Activated T-helper 1 cell treated with anti-CD3 and anti-CD28 coated beads, Interleukin-12 subunit alpha, Interleukin-12 subunit beta, Interleukin-2, Interleukin-4 antibody, amounts not matched to agents 30 ng/mL and 10 ng/mL and 1 ng/mL, durations not matched to agents 14 hours and 24 hours and 36 hours (primary cell): ENCODE measurements at regions not wholly inside any gene's neighbourhood (a gene's known extent, or its start where the extent isn't known, plus 50 kb on each side); places are given as distances from the start of the nearest gene placed in this dataset.

ENCODE experiments used
- DNase-seq: peaks from one replicate; pipeline ENCODE4 v3.0.0; 2021; ENCODE audit warnings: low spot score
- H3K27ac Mint-ChIP-seq: one replicate; pipeline ENCODE4 v1.8.0; 2021; ENCODE audit warnings: mild to moderate bottlenecking, mixed read lengths
- H3K27me3 Mint-ChIP-seq: one replicate; pipeline ENCODE4 v1.8.0; 2022; ENCODE audit warnings: mild to moderate bottlenecking, moderate library complexity, mixed read lengths; ENCODE audit not compliant: insufficient read depth
- H3K36me3 Mint-ChIP-seq: one replicate; pipeline ENCODE4 v1.8.0; 2021; ENCODE audit warnings: low read depth, mixed read lengths
- H3K4me1 Mint-ChIP-seq: one replicate; pipeline ENCODE4 v1.8.0; 2021; ENCODE audit warnings: low read depth, mixed read lengths
- H3K4me3 Mint-ChIP-seq: one replicate; pipeline ENCODE4 v1.8.0; 2021; ENCODE audit warnings: mild to moderate bottlenecking, moderate library complexity, mixed read lengths
- H3K9me3 Mint-ChIP-seq: one replicate; pipeline ENCODE4 v1.8.0; 2021; ENCODE audit warnings: mixed read lengths
- intact Hi-C: fragments of 100-400 bp; cut with micrococcal nuclease; formaldehyde crosslinking; loops from one replicate; pipeline ENCODE4 v1.15.1; 2024

- Mint-ChIP-seq H3K4me1 (no peaks in the 10 kb centered on the region), H3K27ac (no peak overlapping the region), H3K36me3 (no peaks in the 10 kb centered on the region), H3K27me3 (peaks cover 2% of the 10 kb centered on the region), H3K9me3 (peaks cover 10% of the 10 kb centered on the region), H3K4me3 (no peak overlapping the region)
- DNase-seq = no peak
- intact Hi-C loops = no loop called here
Observed at GRCh38 chr2:238744951-238745350, 102.9 kb upstream of the TWIST2 start.

GRCh38 chr2:238745997-238746396, 101.9 kb upstream of the TWIST2 start:
- no peaks in the 10 kb centered on the region for H3K4me1 Mint-ChIP-seq
- no peak overlapping the region for H3K27ac Mint-ChIP-seq
- H3K9me3 Mint-ChIP-seq = peaks cover 10% of the 10 kb centered on the region
- H3K36me3 Mint-ChIP-seq = no peaks in the 10 kb centered on the region
- DNase-seq = no peak
- H3K27me3 Mint-ChIP-seq = peaks cover 2% of the 10 kb centered on the region
- intact Hi-C loops = no loop called here
- no peak overlapping the region for H3K4me3 Mint-ChIP-seq

- Mint-ChIP-seq H3K4me3 (no peak overlapping the region), H3K27me3 (peaks cover 2% of the 10 kb centered on the region), H3K4me1 (no peaks in the 10 kb centered on the region), H3K36me3 (no peaks in the 10 kb centered on the region), H3K27ac (no peak overlapping the region), H3K9me3 (peaks cover 10% of the 10 kb centered on the region)
- no peak for DNase-seq
- intact Hi-C loops = no loop called here
Observed at GRCh38 chr2:238747114-238747513, 100.8 kb upstream of the TWIST2 start.

- Mint-ChIP-seq H3K27me3 (peaks cover 2% of the 10 kb centered on the region), H3K9me3 (peaks cover 10% of the 10 kb centered on the region), H3K4me1 (no peaks in the 10 kb centered on the region), H3K36me3 (no peaks in the 10 kb centered on the region), H3K4me3 (no peak overlapping the region), H3K27ac (no peak overlapping the region)
- no peak for DNase-seq
- intact Hi-C loops = no loop called here
Observed at GRCh38 chr2:238747557-238747956, 100.3 kb upstream of the TWIST2 start.

- no peak for DNase-seq
- intact Hi-C loops = no loop called here
- Mint-ChIP-seq H3K4me1 (no peaks in the 10 kb centered on the region), H3K36me3 (no peaks in the 10 kb centered on the region), H3K4me3 (no peak overlapping the region), H3K27ac (no peak overlapping the region), H3K27me3 (no peaks in the 10 kb centered on the region), H3K9me3 (peaks cover 10% of the 10 kb centered on the region)
Observed at GRCh38 chr2:238750212-238750904, 97.5 kb upstream of the TWIST2 start.

- Mint-ChIP-seq H3K9me3 (peaks cover 6% of the 10 kb centered on the region), H3K4me1 (no peaks in the 10 kb centered on the region), H3K4me3 (no peak overlapping the region), H3K36me3 (no peaks in the 10 kb centered on the region), H3K27ac (no peak overlapping the region), H3K27me3 (no peaks in the 10 kb centered on the region)
- DNase-seq = no peak
- intact Hi-C loops = no loop called here
Observed at GRCh38 chr2:238754259-238754658, 93.6 kb upstream of the TWIST2 start.

GRCh38 chr2:238761868-238762267, 86.0 kb upstream of the TWIST2 start:
- no peaks in the 10 kb centered on the region for H3K36me3 Mint-ChIP-seq
- H3K27me3 Mint-ChIP-seq = no peaks in the 10 kb centered on the region
- no peak overlapping the region for H3K4me3 Mint-ChIP-seq
- H3K9me3 Mint-ChIP-seq = no peaks in the 10 kb centered on the region
- intact Hi-C loops = no loop called here
- DNase-seq = no peak
- H3K4me1 Mint-ChIP-seq = no peaks in the 10 kb centered on the region
- no peak overlapping the region for H3K27ac Mint-ChIP-seq

- Mint-ChIP-seq H3K27me3 (no peaks in the 10 kb centered on the region), H3K4me1 (no peaks in the 10 kb centered on the region), H3K36me3 (no peaks in the 10 kb centered on the region), H3K9me3 (no peaks in the 10 kb centered on the region), H3K27ac (no peak overlapping the region), H3K4me3 (no peak overlapping the region)
- intact Hi-C loops = no loop called here
- DNase-seq = no peak
Observed at GRCh38 chr2:238763471-238763995, 84.4 kb upstream of the TWIST2 start.

- Mint-ChIP-seq H3K9me3 (no peaks in the 10 kb centered on the region), H3K27ac (no peak overlapping the region), H3K4me1 (no peaks in the 10 kb centered on the region), H3K27me3 (peaks cover 4% of the 10 kb centered on the region), H3K4me3 (no peak overlapping the region), H3K36me3 (no peaks in the 10 kb centered on the region)
- intact Hi-C loops = no loop called here
- no peak for DNase-seq
Observed at GRCh38 chr2:238765590-238765989, 82.3 kb upstream of the TWIST2 start.

- no peaks in the 10 kb centered on the region for H3K4me1 Mint-ChIP-seq
- no peaks in the 10 kb centered on the region for H3K9me3 Mint-ChIP-seq
- H3K27me3 Mint-ChIP-seq = peaks cover 7% of the 10 kb centered on the region
- no peak for DNase-seq
- intact Hi-C loops = no loop called here
- H3K36me3 Mint-ChIP-seq = no peaks in the 10 kb centered on the region
- no peak overlapping the region for H3K27ac Mint-ChIP-seq
- no peak overlapping the region for H3K4me3 Mint-ChIP-seq
Observed at GRCh38 chr2:238771218-238771617, 76.7 kb upstream of the TWIST2 start.

- intact Hi-C loops = no loop called here
- Mint-ChIP-seq H3K9me3 (no peaks in the 10 kb centered on the region), H3K27me3 (peaks cover 7% of the 10 kb centered on the region), H3K36me3 (no peaks in the 10 kb centered on the region), H3K27ac (no peak overlapping the region), H3K4me1 (no peaks in the 10 kb centered on the region), H3K4me3 (no peak overlapping the region)
- DNase-seq = no peak
Observed at GRCh38 chr2:238771639-238772038, 76.2 kb upstream of the TWIST2 start.

- no peak overlapping the region for H3K4me3 Mint-ChIP-seq
- intact Hi-C loops = no loop called here
- no peaks in the 10 kb centered on the region for H3K36me3 Mint-ChIP-seq
- peaks cover 7% of the 10 kb centered on the region for H3K27me3 Mint-ChIP-seq
- H3K27ac Mint-ChIP-seq = no peak overlapping the region
- no peak for DNase-seq
- H3K9me3 Mint-ChIP-seq = no peaks in the 10 kb centered on the region
- no peaks in the 10 kb centered on the region for H3K4me1 Mint-ChIP-seq
Observed at GRCh38 chr2:238772635-238773297, 75.1 kb upstream of the TWIST2 start.

- Mint-ChIP-seq H3K27ac (no peak overlapping the region), H3K36me3 (no peaks in the 10 kb centered on the region), H3K9me3 (no peaks in the 10 kb centered on the region), H3K4me3 (no peak overlapping the region), H3K27me3 (peaks cover 7% of the 10 kb centered on the region), H3K4me1 (no peaks in the 10 kb centered on the region)
- intact Hi-C loops = no loop called here
- no peak for DNase-seq
Observed at GRCh38 chr2:238773472-238773871, 74.4 kb upstream of the TWIST2 start.
